NCI-H187 treated with DMSO at 0.1 percent for 48 hours (cell line): ENCODE measurements at regions not wholly inside any gene's neighbourhood (a gene's known extent, or its start where the extent isn't known, plus 50 kb on each side); places are given as distances from the start of the nearest gene placed in this dataset.
"Not testable (repeated sequence)": the region's sequence is repeated elsewhere in the genome, so short reads cannot be mapped to it uniquely, and the experiment has no call there.

ENCODE experiments used
- DNase-seq: peaks from one replicate; lab custom pipeline; 2025; lab: John Stamatoyannopoulos, UW

- not testable (repeated sequence) for DNase-seq
These were observed 255.9 kb downstream of the TINAG start for GRCh38 chr6:54564188-54564587.

DNA sequence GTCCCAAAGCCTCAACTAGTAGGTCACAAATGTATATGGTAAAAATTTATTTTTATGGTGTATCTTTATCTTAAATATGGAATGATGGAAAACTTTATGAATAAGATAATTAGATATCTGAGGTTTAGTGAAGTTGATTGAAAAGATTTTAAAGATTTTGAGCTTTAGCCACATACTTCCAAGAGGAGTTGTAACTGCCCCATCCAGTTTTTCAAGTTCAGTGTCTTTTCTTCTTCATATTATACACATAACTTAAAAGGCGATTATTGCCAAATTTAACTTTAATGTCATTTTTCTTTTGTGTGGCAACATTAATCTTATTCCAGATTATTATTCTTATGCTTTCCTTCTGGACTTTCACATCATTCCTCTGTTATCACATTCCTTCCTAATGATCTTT is 266.4 kb downstream of the TINAG start:
- DNase-seq, result no peak

DNA sequence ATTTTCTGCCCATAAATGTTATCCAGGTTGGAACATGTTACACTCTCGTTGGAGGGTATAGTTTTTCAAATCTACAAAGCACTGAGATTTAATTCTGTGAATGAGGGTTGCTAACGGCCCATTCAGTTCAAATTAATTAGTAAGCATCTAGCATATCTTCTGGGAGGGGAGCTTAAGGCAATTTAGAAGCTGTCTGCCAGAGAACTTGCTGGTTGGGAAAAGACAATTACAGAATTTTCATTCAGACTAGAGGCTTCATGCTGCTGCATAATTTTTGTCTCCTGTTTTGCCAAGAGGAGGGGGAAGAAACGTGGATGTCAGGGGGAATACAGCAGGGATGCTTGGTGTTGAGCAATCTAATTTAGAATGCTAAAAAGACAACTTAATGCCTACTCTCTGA is 268.3 kb upstream of the FAM83B start:
- no peak for DNase-seq

GRCh38 chr6:54579011-54579410 is 267.6 kb upstream of the FAM83B start:
- DNase-seq, result no peak

DNA sequence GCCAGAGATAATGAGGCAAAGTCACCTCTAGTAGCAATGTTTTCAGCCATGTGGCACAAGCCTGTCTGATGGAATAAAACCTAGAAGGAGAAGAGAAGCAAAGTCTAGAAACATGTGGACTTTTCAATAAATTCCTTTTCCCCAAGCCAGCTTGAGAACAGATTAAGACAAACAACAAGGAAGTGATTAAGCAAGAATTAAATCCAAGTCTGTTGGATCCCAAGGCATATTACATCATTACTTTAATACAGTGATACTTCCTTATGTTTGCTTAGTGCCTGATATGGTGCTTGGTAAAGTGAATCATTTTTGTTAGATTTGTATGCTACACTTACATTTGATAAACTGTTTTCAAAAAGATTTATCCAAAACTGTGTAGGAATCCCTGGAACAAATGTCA is 260.3 kb upstream of the FAM83B start:
- no peak for DNase-seq

- DNase-seq, result no peak
These were observed 259.3 kb upstream of the FAM83B start for GRCh38 chr6:54587277-54587676.

GRCh38 chr6:54588176-54588575 is 258.4 kb upstream of the FAM83B start:
- DNase-seq, result no peak

- no peak for DNase-seq
These were observed 250.7 kb upstream of the FAM83B start for GRCh38 chr6:54595844-54596243.

DNA sequence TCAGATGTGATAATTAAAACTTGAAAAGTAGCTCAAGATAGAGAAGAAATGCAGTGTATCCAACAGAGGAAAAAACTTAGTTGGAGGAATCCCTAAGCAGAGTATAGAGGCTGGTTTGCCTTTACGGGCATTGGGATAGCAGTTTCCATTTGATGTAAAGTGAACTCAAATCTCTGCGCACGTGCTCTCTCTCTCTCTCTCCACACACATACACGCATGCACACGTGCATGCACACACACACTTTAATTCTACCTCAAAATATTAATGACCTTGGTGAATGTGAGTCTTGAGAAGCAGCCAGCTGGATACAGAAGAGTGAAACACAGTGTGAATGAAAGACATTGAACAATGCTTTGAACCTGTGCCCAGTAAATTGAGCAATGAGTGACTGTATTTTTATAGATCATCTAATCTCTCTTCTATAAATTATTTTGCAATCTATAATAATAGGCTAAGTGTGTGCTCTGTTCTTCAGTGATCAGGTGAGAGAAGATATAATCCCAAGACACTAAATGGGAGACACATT is 247.7 kb upstream of the FAM83B start:
- no peak for DNase-seq

- no peak for DNase-seq
These were observed 244.8 kb upstream of the FAM83B start for GRCh38 chr6:54601600-54602300.

DNA sequence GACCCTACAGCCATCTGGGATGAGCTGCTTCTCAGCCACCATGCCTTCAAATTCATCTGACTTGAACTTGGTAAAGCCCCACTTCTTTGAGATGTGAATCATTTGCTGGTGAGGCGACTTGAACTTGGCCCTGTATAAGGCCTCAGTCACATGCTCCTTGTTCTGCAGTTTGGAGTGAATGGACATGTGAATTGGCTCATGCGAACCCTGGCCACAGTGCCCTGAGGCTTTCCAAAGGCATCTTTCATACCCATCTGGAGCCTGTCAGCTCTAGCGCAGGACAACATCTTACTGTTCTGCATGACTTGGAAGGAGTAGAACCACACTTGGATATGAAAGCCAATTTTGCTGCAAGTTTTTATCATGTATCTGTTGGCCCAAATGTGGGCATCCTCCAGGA is 244.0 kb upstream of the FAM83B start:
- no peak for DNase-seq

GRCh38 chr6:54609981-54610380 is 236.6 kb upstream of the FAM83B start:
- DNase-seq, result no peak

DNA sequence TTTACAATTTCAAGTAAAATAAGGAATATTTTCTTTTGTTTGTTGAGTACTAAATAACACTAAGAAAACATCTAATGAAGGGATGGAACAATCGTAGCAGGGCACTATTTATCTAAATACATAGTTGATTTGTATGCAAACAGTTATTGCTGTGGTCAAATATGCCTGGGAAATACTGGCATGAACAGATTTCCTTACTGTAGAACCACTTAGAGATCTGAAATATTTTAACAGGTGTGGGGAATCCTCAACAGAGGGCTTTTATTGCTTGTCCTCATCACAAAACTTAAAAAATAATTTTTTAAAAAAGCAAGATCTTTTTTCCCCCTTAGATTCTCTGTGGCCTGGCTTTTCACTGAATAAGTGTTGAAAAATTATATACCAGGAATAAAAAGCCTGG is 233.0 kb upstream of the FAM83B start:
- DNase-seq, result no peak

DNA sequence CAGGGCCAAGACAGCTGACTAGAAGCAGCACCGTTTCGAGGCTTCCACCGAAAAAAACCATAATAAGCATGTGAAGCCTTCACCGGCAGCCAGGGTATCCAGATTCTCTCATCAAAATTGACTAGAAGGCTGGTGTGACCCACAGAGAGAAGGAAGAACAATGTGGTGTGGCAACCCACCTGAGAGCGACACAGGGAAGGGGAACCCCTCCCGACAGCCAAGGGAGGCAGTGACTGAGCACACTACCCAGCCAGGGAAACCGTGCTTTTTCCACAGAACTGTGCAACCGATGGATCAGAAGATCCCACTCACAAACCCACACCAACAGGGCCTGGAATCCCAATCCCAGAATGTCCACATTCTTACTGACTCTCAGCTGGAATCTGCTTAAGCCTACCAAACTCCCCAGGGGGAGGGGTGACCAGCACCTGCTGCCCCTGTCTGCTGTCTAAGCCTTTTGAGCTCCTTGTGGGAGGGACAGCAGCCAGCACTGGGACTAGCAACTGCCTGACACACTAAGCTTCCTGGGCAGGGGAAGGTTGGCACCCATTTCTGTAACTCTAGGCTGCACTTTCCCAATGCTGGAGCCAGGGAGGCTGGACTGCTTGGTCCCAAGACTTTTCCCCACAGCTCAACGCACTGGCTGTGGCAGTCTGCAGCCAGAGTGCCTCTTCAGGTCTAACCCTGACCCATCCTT is 231.9 kb upstream of the FAM83B start:
- no peak for DNase-seq

GRCh38 chr6:54617730-54618129 is 228.8 kb upstream of the FAM83B start:
- no peak for DNase-seq

GRCh38 chr6:54618572-54618971 is 228.0 kb upstream of the FAM83B start:
- DNase-seq, result no peak

GRCh38 chr6:54619102-54619501 is 227.5 kb upstream of the FAM83B start:
- DNase-seq, result no peak

DNA sequence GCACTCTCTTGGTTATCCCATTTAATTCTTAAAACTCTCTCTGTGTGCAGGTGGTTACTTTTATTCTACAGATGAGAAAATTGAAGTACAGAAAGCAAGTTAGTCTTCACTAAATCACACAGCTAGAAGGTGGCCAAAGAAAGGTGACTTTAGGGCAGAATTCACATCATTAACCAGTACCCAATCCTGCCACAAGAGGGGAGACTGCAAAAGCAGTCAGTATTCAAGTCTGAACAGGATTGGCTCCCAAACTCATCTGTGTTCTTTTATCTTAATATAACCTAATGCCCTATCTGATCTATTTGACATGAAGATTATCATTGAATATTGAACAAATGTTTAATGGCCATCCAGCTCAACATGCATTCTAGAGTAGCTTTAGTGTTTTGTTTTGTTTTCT is 225.3 kb upstream of the FAM83B start:
- no peak for DNase-seq

GRCh38 chr6:54624216-54624615 is 222.4 kb upstream of the FAM83B start:
- DNase-seq, result no peak

DNA sequence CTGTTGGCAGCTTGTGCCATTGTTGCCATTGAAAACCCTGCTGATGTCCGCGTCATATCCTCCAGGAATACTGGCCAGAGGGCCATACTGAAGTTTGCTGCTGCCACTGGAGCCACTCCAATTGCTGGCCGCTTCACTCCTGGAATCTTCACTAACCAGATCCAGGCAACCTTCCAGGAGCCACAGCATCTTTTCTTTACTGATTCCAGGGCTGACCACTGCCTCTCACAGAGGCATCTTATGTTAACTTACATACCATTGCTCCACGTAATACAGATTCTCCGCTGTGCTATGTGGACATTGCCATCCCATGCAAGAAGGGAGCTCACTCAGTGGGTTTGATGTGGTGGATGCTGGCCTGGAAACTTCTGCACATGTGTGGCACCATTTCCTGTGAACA is 221.8 kb upstream of the FAM83B start:
- DNase-seq, result no peak

- DNase-seq, result no peak
These were observed 217.4 kb upstream of the FAM83B start for GRCh38 chr6:54629131-54629530.

GRCh38 chr6:54632984-54633565 is 213.5 kb upstream of the FAM83B start:
- DNase-seq, result no peak

GRCh38 chr6:54633601-54634000 is 213.0 kb upstream of the FAM83B start:
- no peak for DNase-seq
